MM.1S (cell line): ENCODE measurements at regions not wholly inside any gene's neighbourhood (a gene's known extent, or its start where the extent isn't known, plus 50 kb on each side); places are given as distances from the start of the nearest gene placed in this dataset.

ENCODE experiments used
- DNase-seq: peaks from one replicate; pipeline ENCODE4 v3.0.0-alpha.2; 2015
- H2AFZ ChIP-seq: fragments of 300-600 bp; sonication (generic); 2 replicates; pipeline ENCODE4 v1.6.0; 2016; ENCODE audit warnings: antibody characterized with exemption, low read length
- H3F3A ChIP-seq: fragments of 300-600 bp; sonication (generic); 2 replicates; pipeline ENCODE4 v1.6.1; 2016; ENCODE audit warnings: mild to moderate bottlenecking, antibody characterized with exemption, low read length, moderate library complexity, mixed read lengths; ENCODE audit not compliant: insufficient read depth
- H3K27ac ChIP-seq: fragments of 300-600 bp; sonication (generic); 2 replicates; pipeline ENCODE4 v1.5.1; 2016; ENCODE audit warnings: mild to moderate bottlenecking, low read length
- H3K27me3 ChIP-seq: fragments of 300-600 bp; sonication (generic); replicated peaks from 2 replicates; pipeline ENCODE4 v1.6.0; 2016; ENCODE audit warnings: low read length; ENCODE audit not compliant: insufficient read depth
- H3K36me3 ChIP-seq: fragments of 300-600 bp; sonication (generic); replicated peaks from 2 replicates; pipeline ENCODE4 v1.6.1; 2016; ENCODE audit warnings: mild to moderate bottlenecking, low read length, mixed read lengths; ENCODE audit not compliant: insufficient read depth
- H3K4me1 ChIP-seq: fragments of 300-600 bp; sonication (generic); 2 replicates; pipeline ENCODE4 v1.6.1; 2016; ENCODE audit warnings: low read length, mixed read lengths
- H3K4me2 ChIP-seq: fragments of 300-600 bp; sonication (generic); 2 replicates; pipeline ENCODE4 v1.6.0; 2016; ENCODE audit warnings: low read depth, low read length
- H3K4me3 ChIP-seq: fragments of 300-600 bp; sonication (generic); 2 replicates; pipeline ENCODE4 v1.5.1; 2016; ENCODE audit warnings: low read length, mixed read lengths
- H3K79me2 ChIP-seq: fragments of 300-600 bp; sonication (generic); 2 replicates; pipeline ENCODE4 v1.6.1; 2016; ENCODE audit warnings: mixed run types, low read length, mixed read lengths
- H3K9ac ChIP-seq: fragments of 300-600 bp; sonication (generic); 2 replicates; pipeline ENCODE4 v1.6.1; 2016; ENCODE audit warnings: low read length, mixed read lengths
- H3K9me2 ChIP-seq: fragments of 300-600 bp; sonication (generic); replicated peaks from 2 replicates; pipeline ENCODE4 v1.6.1; 2016; ENCODE audit warnings: mild to moderate bottlenecking, low read length, mixed read lengths; ENCODE audit not compliant: insufficient read depth
- H3K9me3 ChIP-seq: fragments of 300-600 bp; sonication (generic); replicated peaks from 2 replicates; pipeline ENCODE4 v1.6.1; 2016; ENCODE audit warnings: mild to moderate bottlenecking, low read length, mixed read lengths; ENCODE audit not compliant: insufficient read depth
- H4K20me1 ChIP-seq: fragments of 300-600 bp; sonication (generic); 2 replicates; pipeline ENCODE4 v1.6.1; 2016; ENCODE audit warnings: mild to moderate bottlenecking, low read length, moderate library complexity, mixed read lengths; ENCODE audit not compliant: insufficient read depth
- EZH2 ChIP-seq: fragments of 300-600 bp; sonication (generic); optimal IDR thresholded peaks from 2 replicates; pipeline ENCODE3; 2017; ENCODE audit warnings: low read depth, mild to moderate bottlenecking, antibody characterized with exemption, low read length, mixed read lengths
- EZH2phosphoT487 ChIP-seq: fragments of 300-600 bp; sonication (generic); IDR thresholded peaks from 2 replicates; pipeline ENCODE4 v1.6.1; 2018; ENCODE audit warnings: antibody characterized with exemption, low read length
- TF ChIP-seq, protein P1 (sequence below): fragments of 300-600 bp; sonication (generic); IDR thresholded peaks from 2 replicates; pipeline ENCODE4 v1.5.1; 2016; ENCODE audit warnings: antibody characterized with exemption, low read length, mixed read lengths

GRCh38 chr2:147482916-147483669 lies 361.7 kb upstream of the ACVR2A start:
- H3F3A ChIP-seq = no peaks in the 10 kb centered on the region
- H2AFZ ChIP-seq = no peak overlapping the region
- no peaks in the 10 kb centered on the region for H4K20me1 ChIP-seq
- no peak overlapping the region for H3K27ac ChIP-seq
- no peak overlapping the region for H3K9ac ChIP-seq
- no peak for DNase-seq
- H3K79me2 ChIP-seq = no peaks in the 10 kb centered on the region
- no peak overlapping the region for H3K4me3 ChIP-seq
- TF ChIP-seq, protein P1, sequence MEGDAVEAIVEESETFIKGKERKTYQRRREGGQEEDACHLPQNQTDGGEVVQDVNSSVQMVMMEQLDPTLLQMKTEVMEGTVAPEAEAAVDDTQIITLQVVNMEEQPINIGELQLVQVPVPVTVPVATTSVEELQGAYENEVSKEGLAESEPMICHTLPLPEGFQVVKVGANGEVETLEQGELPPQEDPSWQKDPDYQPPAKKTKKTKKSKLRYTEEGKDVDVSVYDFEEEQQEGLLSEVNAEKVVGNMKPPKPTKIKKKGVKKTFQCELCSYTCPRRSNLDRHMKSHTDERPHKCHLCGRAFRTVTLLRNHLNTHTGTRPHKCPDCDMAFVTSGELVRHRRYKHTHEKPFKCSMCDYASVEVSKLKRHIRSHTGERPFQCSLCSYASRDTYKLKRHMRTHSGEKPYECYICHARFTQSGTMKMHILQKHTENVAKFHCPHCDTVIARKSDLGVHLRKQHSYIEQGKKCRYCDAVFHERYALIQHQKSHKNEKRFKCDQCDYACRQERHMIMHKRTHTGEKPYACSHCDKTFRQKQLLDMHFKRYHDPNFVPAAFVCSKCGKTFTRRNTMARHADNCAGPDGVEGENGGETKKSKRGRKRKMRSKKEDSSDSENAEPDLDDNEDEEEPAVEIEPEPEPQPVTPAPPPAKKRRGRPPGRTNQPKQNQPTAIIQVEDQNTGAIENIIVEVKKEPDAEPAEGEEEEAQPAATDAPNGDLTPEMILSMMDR = no peak
- TF ChIP-seq EZH2phosphoT487 = no peak
- no peak for TF ChIP-seq EZH2
- H3K36me3 ChIP-seq = no peaks in the 10 kb centered on the region
- no peak overlapping the region for H3K4me2 ChIP-seq
- H3K9me3 ChIP-seq = no peaks in the 10 kb centered on the region
- H3K9me2 ChIP-seq = no peaks in the 10 kb centered on the region
- no peaks in the 10 kb centered on the region for H3K4me1 ChIP-seq
- H3K27me3 ChIP-seq = no peaks in the 10 kb centered on the region

DNA sequence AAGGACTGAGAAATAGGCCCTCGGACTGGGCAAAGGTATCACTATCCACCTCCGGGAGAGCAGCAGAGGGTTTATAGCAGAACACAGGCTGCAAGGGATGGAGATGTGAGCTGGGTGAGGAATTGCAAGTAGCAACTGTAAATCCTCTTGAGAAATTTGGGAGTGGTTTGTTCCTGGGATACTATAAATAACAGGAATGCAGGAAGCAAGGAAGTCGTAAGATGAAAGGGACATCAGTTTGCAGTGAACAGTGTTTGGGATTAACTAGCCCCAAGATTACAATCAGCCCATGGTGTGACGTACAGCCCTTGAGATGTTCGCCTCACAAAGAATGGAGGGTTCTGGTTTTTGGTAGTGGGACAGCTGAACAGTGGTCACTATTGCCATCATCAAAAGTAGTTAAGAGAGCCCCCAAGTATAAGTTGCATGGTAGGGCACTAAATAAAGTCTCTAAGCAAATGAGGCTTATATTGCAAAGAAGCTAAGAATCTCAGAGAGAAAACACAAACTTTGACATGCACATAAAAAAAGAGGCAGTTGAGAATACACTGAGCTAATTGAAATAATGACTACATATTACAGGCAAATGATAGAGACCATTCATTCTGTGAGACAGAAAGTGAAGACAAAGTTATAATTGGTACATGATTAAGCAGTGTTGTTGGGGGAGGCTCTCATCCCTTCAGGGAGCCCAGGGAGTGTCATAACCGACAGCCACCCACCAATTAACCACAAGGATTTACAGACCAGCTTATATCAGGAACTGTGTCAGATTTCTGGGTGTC lies 362.5 kb upstream of the ACVR2A start:
- TF ChIP-seq EZH2 (no peak), EZH2phosphoT487 (no peak)
- TF ChIP-seq, protein P1 = no peak
- H3K4me3 ChIP-seq = no peak overlapping the region
- H3K4me2 ChIP-seq = no peak overlapping the region

GRCh38 chr2:147479358-147479757 lies 365.5 kb upstream of the ACVR2A start:
- DNase-seq = no peak
- Histone ChIP-seq H3F3A (no peaks in the 10 kb centered on the region), H3K4me1 (no peaks in the 10 kb centered on the region), H3K9me2 (no peaks in the 10 kb centered on the region), H4K20me1 (no peaks in the 10 kb centered on the region), H3K4me2 (no peak overlapping the region), H3K79me2 (no peaks in the 10 kb centered on the region), H3K27me3 (no peaks in the 10 kb centered on the region), H3K9me3 (no peaks in the 10 kb centered on the region), H3K9ac (no peak overlapping the region), H3K36me3 (no peaks in the 10 kb centered on the region), H3K27ac (no peak overlapping the region), H2AFZ (no peak overlapping the region), H3K4me3 (no peak overlapping the region)
- TF ChIP-seq EZH2phosphoT487 (no peak), EZH2 (no peak)
- TF ChIP-seq, protein P1 = no peak

More for the DNA sequence above, 362.5 kb upstream of the ACVR2A start:
- Histone ChIP-seq H3K9me3 (no peaks in the 10 kb centered on the region), H3K27me3 (no peaks in the 10 kb centered on the region), H3K9ac (no peak overlapping the region), H3K27ac (no peak overlapping the region), H3K36me3 (no peaks in the 10 kb centered on the region), H4K20me1 (no peaks in the 10 kb centered on the region), H2AFZ (no peak overlapping the region), H3F3A (no peaks in the 10 kb centered on the region), H3K9me2 (no peaks in the 10 kb centered on the region), H3K4me1 (no peaks in the 10 kb centered on the region), H3K79me2 (no peaks in the 10 kb centered on the region)
- no peak for DNase-seq
